Tibial nerve (tissue), 3 donors: ENCODE measurements at regions not wholly inside any gene's neighbourhood (a gene's known extent, or its start where the extent isn't known, plus 50 kb on each side); places are given as distances from the start of the nearest gene placed in this dataset.
"Not testable (repeated sequence)": the region's sequence is repeated elsewhere in the genome, so short reads cannot be mapped to it uniquely, and the experiment has no call there.

Source experiments
- CTCF ChIP-seq, 5 experiments: fragments of 200-600 bp in 3 of 5; fragments of 450-650 bp in 2 of 5; sonication (generic) in 3 of 5; IDR thresholded peaks; one replicate each; pipeline ENCODE4 v1.5.1; 2016 to 2019; ENCODE audit warnings: antibody characterized with exemption in 5 of 5, mild to moderate bottlenecking in 3 of 5, moderate library complexity in 2 of 5
- POLR2A ChIP-seq, 2 donors: fragments of 450-650 bp; IDR thresholded peaks; one replicate each; pipeline ENCODE4 v1.6.1; 2017; ENCODE audit warnings: antibody characterized with exemption in 2 of 2, mild to moderate bottlenecking in 2 of 2, moderate library complexity in 2 of 2

- TF ChIP-seq CTCF, POLR2A (IDR thresholded peaks at IDR 0.05): not testable (repeated sequence)
Observed at GRCh38 chr4:104581476-104581875, 86.8 kb upstream of the CXXC4 start.
